H9 (cell line): ENCODE measurements at regions not wholly inside any gene's neighbourhood (a gene's known extent, or its start where the extent isn't known, plus 50 kb on each side); places are given as distances from the start of the nearest gene placed in this dataset.

Source experiments
- DNase-seq: peaks from one replicate; pipeline ENCODE4 v3.0.0-alpha.2; 2017
- H2AFZ ChIP-seq: one replicate; pipeline ENCODE4 v1.6.1; 2013; ENCODE audit warnings: mild to moderate bottlenecking, low read length, control low read depth, moderate library complexity
- H2AK5ac ChIP-seq: 2 replicates; pipeline ENCODE4 v1.6.1; 2013; ENCODE audit warnings: low read length, control low read depth, mixed read lengths; ENCODE audit not compliant: insufficient read length
- H2BK120ac ChIP-seq: one replicate; pipeline ENCODE4 v1.6.1; 2013; ENCODE audit warnings: low read depth, mild to moderate bottlenecking, low read length, control low read depth, inconsistent platforms; ENCODE audit not compliant: poor library complexity, severe bottlenecking
- H2BK12ac ChIP-seq: 2 replicates; pipeline ENCODE4 v1.6.1; 2013; ENCODE audit warnings: low read length, control low read depth, mixed read lengths, low read depth; ENCODE audit not compliant: insufficient read length
- H2BK15ac ChIP-seq: 2 replicates; pipeline ENCODE4 v1.6.1; 2013; ENCODE audit warnings: low read depth, low read length, control low read depth
- H2BK20ac ChIP-seq: one replicate; pipeline ENCODE4 v1.6.1; 2013; ENCODE audit warnings: low read depth, mild to moderate bottlenecking, low read length, control low read depth, inconsistent platforms; ENCODE audit not compliant: poor library complexity, severe bottlenecking
- H2BK5ac ChIP-seq: 2 replicates; pipeline ENCODE4 v1.6.1; 2013; ENCODE audit warnings: low read length, control low read depth, mixed read lengths; ENCODE audit not compliant: insufficient read length
- H3K14ac ChIP-seq: 2 replicates; pipeline ENCODE4 v1.6.1; 2013; ENCODE audit warnings: low read length, control low read depth; ENCODE audit not compliant: insufficient read depth
- H3K18ac ChIP-seq: 2 replicates; pipeline ENCODE4 v1.6.1; 2013; ENCODE audit warnings: low read depth, mild to moderate bottlenecking, mixed read lengths, low read length, control low read depth; ENCODE audit not compliant: insufficient read length
- H3K23ac ChIP-seq: 2 replicates; pipeline ENCODE4 v1.6.1; 2013; ENCODE audit warnings: low read length, control low read depth, mixed read lengths, low read depth; ENCODE audit not compliant: insufficient read length
- H3K23me2 ChIP-seq: 2 replicates; pipeline ENCODE4 v1.6.1; 2013; ENCODE audit warnings: low read depth, mild to moderate bottlenecking, mixed read lengths, low read length, control low read depth; ENCODE audit not compliant: insufficient read length, poor library complexity, severe bottlenecking
- H3K27ac ChIP-seq: 2 replicates; pipeline ENCODE4 v1.5.1; 2013; ENCODE audit warnings: low read length, control low read depth, mixed read lengths, low read depth; ENCODE audit not compliant: insufficient read length
- H3K27me3 ChIP-seq: 2 replicates; pipeline ENCODE4 v1.6.1; 2013; ENCODE audit warnings: low read length, control low read depth, inconsistent platforms; ENCODE audit not compliant: insufficient read depth
- H3K4ac ChIP-seq: 2 replicates; pipeline ENCODE4 v1.6.1; 2013; ENCODE audit warnings: low read depth, mild to moderate bottlenecking, control low read depth, inconsistent platforms, low read length, moderate library complexity
- H3K4me1 ChIP-seq: 2 replicates; pipeline ENCODE4 v1.6.1; 2013; ENCODE audit warnings: low read length, control low read depth, inconsistent platforms; ENCODE audit not compliant: insufficient read depth
- H3K4me2 ChIP-seq: 2 replicates; pipeline ENCODE4 v1.6.1; 2013; ENCODE audit warnings: low read length, control low read depth, mixed read lengths; ENCODE audit not compliant: insufficient read length, insufficient read depth
- H3K56ac ChIP-seq: 2 replicates; pipeline ENCODE4 v1.6.1; 2013; ENCODE audit warnings: low read depth, mild to moderate bottlenecking, mixed read lengths, low read length, control low read depth; ENCODE audit not compliant: insufficient read length
- H3K79me1 ChIP-seq: 2 replicates; pipeline ENCODE4 v1.6.1; 2013; ENCODE audit warnings: low read depth, mild to moderate bottlenecking, moderate library complexity, low read length, control low read depth, inconsistent platforms; ENCODE audit not compliant: insufficient read depth, poor library complexity, severe bottlenecking
- H3K79me2 ChIP-seq: 2 replicates; pipeline ENCODE4 v1.6.1; 2013; ENCODE audit warnings: low read length, control low read depth, inconsistent platforms; ENCODE audit not compliant: insufficient read depth
- H3K9ac ChIP-seq: 2 replicates; pipeline ENCODE4 v1.6.1; 2013; ENCODE audit warnings: low read length, control low read depth, mixed read lengths; ENCODE audit not compliant: insufficient read length; ENCODE audit errors: extremely low read depth
- H3K9me3 ChIP-seq: one replicate; pipeline ENCODE4 v1.6.1; 2013; ENCODE audit warnings: low read depth, low read length, inconsistent platforms; ENCODE audit not compliant: control insufficient read depth
- H3T11ph ChIP-seq: one replicate; pipeline ENCODE4 v1.6.1; 2013; ENCODE audit warnings: mild to moderate bottlenecking, low read length, control low read depth, inconsistent platforms
- H4K20me1 ChIP-seq: one replicate; pipeline ENCODE4 v1.6.1; 2013; ENCODE audit not compliant: control insufficient read depth, insufficient read length, insufficient read depth
- H4K5ac ChIP-seq: 2 replicates; pipeline ENCODE4 v1.6.1; 2013; ENCODE audit warnings: low read depth, mild to moderate bottlenecking, mixed read lengths, low read length, control low read depth; ENCODE audit not compliant: insufficient read length
- H4K8ac ChIP-seq: replicated peaks from 2 replicates; pipeline ENCODE4 v1.6.1; 2013; ENCODE audit warnings: low read length, control low read depth, mixed read lengths, low read depth; ENCODE audit not compliant: insufficient read length
- H4K91ac ChIP-seq: 2 replicates; pipeline ENCODE4 v1.6.1; 2013; ENCODE audit warnings: low read depth, mild to moderate bottlenecking, moderate library complexity, mixed read lengths, low read length, control low read depth; ENCODE audit not compliant: insufficient read length
- H3K27ac Mint-ChIP-seq, 3 experiments: 2 replicates in 2 of 3; 3 replicates in 1 of 3; pipeline ENCODE4 v1.8.0; 2020 to 2021; ENCODE audit warnings: mixed read lengths in 3 of 3, mild to moderate bottlenecking in 1 of 3, moderate library complexity in 1 of 3
- H3K27me3 Mint-ChIP-seq: 2 replicates; pipeline ENCODE4 v1.8.0; 2021; ENCODE audit warnings: low read depth, mild to moderate bottlenecking, moderate library complexity, mixed read lengths
- H3K36me3 Mint-ChIP-seq, 3 experiments: 2 replicates in 2 of 3; 3 replicates in 1 of 3; pipeline ENCODE4 v1.8.0; 2020 to 2021; ENCODE audit warnings: low read depth in 3 of 3, mixed read lengths in 3 of 3; ENCODE audit not compliant: insufficient read depth in 1 of 3
- H3K4me1 Mint-ChIP-seq, 2 experiments: 2 replicates each; pipeline ENCODE4 v1.8.0; 2020; ENCODE audit warnings: mixed read lengths in 2 of 2
- H3K4me3 Mint-ChIP-seq, 2 experiments: 2 replicates in 1 of 2; 3 replicates in 1 of 2; pipeline ENCODE4 v1.8.0; 2020 to 2021; ENCODE audit warnings: mild to moderate bottlenecking in 2 of 2, mixed read lengths in 2 of 2, moderate library complexity in 1 of 2
- H3K9me3 Mint-ChIP-seq, 2 experiments: 2 replicates in 1 of 2; 3 replicates in 1 of 2; pipeline ENCODE4 v1.8.0; 2020; ENCODE audit warnings: mild to moderate bottlenecking in 2 of 2, mixed read lengths in 2 of 2, moderate library complexity in 1 of 2
- CTCF ChIP-seq: fragments of 200-600 bp; sonication (generic); conservative IDR thresholded peaks from 3 replicates; pipeline ENCODE4 v1.8.0; 2021; ENCODE audit warnings: antibody characterized with exemption, mild to moderate bottlenecking
- WGBS: extraction: QIAGEN DNeasy Blood & Tissue Kit; methylation state at CpG from one replicate; pipeline ENCODE4 v1.1.7; 2013; ENCODE audit warnings: missing lambda C conversion rate, low lambda C conversion rate, mixed read lengths; ENCODE audit not compliant: insufficient read length; ENCODE audit errors: extremely low coverage; 5-methylcytosine and 5-hydroxymethylcytosine counted together

DNA sequence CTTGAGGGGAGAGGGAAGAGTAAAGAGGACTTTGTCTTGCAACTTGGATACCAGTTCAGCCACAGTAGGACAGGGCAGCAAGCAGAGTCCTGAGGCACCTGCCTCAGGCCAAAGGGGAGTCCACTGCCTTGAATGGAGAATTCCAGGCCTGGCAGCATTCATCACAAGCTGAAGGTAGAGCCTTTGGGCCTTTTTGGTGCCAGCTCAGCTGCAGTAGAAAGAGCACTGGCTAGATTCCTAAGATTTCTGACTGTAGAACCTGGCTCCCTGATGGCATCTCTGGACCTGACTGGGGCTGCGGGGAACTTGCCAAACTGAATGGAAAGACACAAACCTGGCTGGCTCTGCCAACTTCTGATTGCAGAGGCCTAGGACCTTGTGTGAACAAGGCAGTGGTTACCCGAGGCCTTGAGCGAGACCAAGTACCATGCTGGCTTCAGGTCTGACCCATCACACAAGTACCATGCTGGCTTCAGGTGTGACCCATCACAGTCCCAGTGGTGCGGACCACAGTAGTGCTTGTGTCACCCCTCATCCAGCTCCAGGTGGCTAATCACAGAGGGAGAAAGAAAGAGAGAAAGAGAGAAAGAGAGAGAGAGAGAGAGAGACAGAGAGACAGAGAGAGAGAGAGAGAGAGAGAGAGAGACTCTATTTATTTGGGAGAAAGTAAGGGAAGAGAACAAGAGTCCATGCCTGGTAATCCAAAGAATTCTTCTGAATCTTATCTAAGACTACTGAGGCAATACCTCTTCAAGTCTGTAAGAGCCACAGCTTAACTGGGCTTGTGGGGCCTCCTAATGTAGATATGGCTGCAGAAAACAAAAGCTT is 137.6 kb upstream of the SPIN4 start:
- H4K20me1 ChIP-seq = no peaks in the 10 kb centered on the region
- Mint-ChIP-seq H3K27ac (no peak overlapping the region; a peak in 2 of 7 replicates), H3K4me3 (no peak overlapping the region), H3K36me3 (peaks cover 18 to 40% (median 19%) of the 10 kb centered on the region in 3 experiments), H3K4me1 (peaks cover 0 to 3% of the 10 kb centered on the region in 2 experiments; a peak in 1 of 4 replicates), H3K9me3 (peaks cover 81 to 83% of the 10 kb centered on the region in 2 experiments), H3K27me3 (peaks cover 2% of the 10 kb centered on the region; the same call in 1 of the 2 replicates)
- H2BK5ac ChIP-seq = no peak overlapping the region
- H3K27me3 ChIP-seq = no peaks in the 10 kb centered on the region
- no peak overlapping the region for H2BK20ac ChIP-seq
- no peak overlapping the region for H3K23ac ChIP-seq
- no peak overlapping the region for H4K91ac ChIP-seq
- no peaks in the 10 kb centered on the region for H3K23me2 ChIP-seq
- H4K5ac ChIP-seq = no peak overlapping the region
- H2BK120ac ChIP-seq = no peak overlapping the region
- H3K14ac ChIP-seq = no peak overlapping the region; the same call in 1 of the 2 replicates
- no peak overlapping the region for H3T11ph ChIP-seq
- H3K79me2 ChIP-seq = no peaks in the 10 kb centered on the region
- H3K79me1 ChIP-seq = no peaks in the 10 kb centered on the region
- H3K27ac ChIP-seq = no peak overlapping the region
- H2AK5ac ChIP-seq = no peak overlapping the region
- no peak overlapping the region for H2BK12ac ChIP-seq
- H3K9ac ChIP-seq = no peak overlapping the region
- no peak overlapping the region for H3K4ac ChIP-seq
- H3K4me2 ChIP-seq = no peak overlapping the region
- no CpG with 5 or more reads among the region's 4 CpGs for WGBS
- H3K18ac ChIP-seq = no peak overlapping the region
- H2AFZ ChIP-seq = no peak overlapping the region
- no peak overlapping the region for H4K8ac ChIP-seq
- no peak for TF ChIP-seq CTCF
- DNase-seq = no peak
- no peak overlapping the region for H2BK15ac ChIP-seq
- H3K4me1 ChIP-seq = no peaks in the 10 kb centered on the region
- no peak overlapping the region for H3K56ac ChIP-seq
- peaks cover 13% of the 10 kb centered on the region for H3K9me3 ChIP-seq
